ENCODE measurements at regions not wholly inside any gene's neighbourhood (a gene's known extent, or its start where the extent isn't known, plus 50 kb on each side); places are given as distances from the start of the nearest gene placed in this dataset.

DNA sequence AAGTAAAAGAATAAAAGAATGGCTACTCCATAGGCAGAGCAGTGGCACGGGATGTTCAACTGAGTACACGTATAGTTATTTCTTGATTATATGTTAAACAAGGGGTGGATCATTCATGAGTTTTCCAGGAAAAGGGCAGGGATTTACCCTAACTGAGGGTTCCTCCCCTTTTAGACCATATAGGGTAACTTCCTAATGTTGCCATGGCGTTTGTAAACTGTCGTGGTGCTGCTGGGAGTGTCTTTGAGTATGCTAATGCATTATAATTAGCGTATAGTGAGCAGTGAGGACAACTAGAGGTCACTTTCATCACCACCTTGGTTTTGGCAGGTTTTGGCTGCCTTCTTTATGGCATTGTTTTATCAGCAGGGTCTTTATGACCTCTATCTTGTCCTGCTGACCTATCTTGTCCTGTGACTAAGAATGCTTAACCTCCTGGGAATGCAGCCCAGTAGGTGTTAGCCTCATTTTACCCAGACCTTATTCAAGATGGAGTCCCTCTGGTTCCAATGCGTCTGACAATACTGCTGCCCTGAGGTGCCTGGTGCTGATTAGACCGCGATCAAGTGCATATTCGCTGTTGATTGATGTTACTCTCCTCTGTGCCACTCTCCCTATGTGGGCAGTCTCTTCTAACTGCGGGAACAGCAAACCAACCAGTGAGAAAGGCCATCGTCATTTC, 67.6 kb upstream of the AMN1 start:
- TF ChIP-seq, protein P1, sequence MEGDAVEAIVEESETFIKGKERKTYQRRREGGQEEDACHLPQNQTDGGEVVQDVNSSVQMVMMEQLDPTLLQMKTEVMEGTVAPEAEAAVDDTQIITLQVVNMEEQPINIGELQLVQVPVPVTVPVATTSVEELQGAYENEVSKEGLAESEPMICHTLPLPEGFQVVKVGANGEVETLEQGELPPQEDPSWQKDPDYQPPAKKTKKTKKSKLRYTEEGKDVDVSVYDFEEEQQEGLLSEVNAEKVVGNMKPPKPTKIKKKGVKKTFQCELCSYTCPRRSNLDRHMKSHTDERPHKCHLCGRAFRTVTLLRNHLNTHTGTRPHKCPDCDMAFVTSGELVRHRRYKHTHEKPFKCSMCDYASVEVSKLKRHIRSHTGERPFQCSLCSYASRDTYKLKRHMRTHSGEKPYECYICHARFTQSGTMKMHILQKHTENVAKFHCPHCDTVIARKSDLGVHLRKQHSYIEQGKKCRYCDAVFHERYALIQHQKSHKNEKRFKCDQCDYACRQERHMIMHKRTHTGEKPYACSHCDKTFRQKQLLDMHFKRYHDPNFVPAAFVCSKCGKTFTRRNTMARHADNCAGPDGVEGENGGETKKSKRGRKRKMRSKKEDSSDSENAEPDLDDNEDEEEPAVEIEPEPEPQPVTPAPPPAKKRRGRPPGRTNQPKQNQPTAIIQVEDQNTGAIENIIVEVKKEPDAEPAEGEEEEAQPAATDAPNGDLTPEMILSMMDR (IDR thresholded peaks at IDR 0.05; ENCODE audit: low read length), result no peak
- TF ChIP-seq EZH2 (optimal IDR thresholded peaks at IDR 0.05; ENCODE audit: low read depth, low read length) (no peak), EZH2phosphoT487 (IDR thresholded peaks at IDR 0.05; ENCODE audit: low read length) (no peak)

All from MM.1S (cell line).